NCI-H345 treated with DMSO at 0.1 percent for 48 hours (cell line): ENCODE measurements at regions not wholly inside any gene's neighbourhood (a gene's known extent, or its start where the extent isn't known, plus 50 kb on each side); places are given as distances from the start of the nearest gene placed in this dataset.
A peak's percentile ranks its signal among the peaks of the same experiment; 100 is the strongest.
"Not testable (repeated sequence)": the region's sequence is repeated elsewhere in the genome, so short reads cannot be mapped to it uniquely, and the experiment has no call there.

ENCODE experiments used
- DNase-seq: peaks from one replicate; lab custom pipeline; 2025; ENCODE audit not compliant: unreplicated experiment; lab: John Stamatoyannopoulos, UW

DNA sequence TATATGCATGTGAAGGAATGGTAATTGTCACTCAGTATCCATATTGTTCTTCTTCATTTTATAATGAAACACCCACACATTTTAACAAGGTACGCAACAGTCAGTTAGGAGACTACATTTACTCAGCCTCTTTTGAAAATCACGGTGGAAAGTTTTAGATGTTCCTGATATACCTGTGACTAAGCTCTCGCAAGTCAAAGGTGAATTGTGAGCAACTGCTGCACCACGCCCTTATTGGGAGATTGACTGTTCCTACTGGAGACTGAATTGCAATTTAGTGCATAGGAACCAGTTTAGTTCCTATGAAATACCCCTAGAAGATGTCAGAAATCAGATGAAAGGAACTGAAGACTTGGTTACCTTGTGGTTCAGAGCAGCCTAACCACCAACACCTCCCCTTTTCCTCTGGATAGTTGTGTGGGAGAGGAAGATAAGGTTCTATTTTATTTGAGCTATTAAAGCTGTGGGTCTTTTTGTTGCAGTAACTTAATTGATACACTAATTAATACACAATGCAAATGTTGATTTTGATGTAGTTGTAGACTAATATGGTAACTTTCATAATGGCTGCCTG lies 1280.5 kb upstream of the CDH2 start:
- DNase-seq: no peak

DNA sequence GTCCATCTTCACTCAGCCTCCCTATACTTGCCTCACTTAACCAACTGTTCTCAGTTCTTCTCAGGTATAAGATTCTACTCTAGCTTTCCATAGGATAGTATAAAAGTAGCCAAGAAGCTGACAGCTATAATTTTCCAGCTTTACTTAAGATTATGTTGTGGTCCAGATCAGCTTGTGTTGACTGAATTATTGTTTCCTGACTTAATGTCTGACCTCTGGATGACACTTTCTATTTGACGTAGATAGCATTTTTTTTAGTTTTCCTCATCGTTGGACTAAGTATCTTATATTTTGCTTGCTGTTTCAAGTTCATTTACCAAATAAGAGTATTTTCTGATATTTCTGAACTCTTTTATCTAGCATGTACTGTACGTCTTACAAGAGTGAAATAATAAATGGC lies 1272.5 kb upstream of the CDH2 start:
- no peak for DNase-seq

DNA sequence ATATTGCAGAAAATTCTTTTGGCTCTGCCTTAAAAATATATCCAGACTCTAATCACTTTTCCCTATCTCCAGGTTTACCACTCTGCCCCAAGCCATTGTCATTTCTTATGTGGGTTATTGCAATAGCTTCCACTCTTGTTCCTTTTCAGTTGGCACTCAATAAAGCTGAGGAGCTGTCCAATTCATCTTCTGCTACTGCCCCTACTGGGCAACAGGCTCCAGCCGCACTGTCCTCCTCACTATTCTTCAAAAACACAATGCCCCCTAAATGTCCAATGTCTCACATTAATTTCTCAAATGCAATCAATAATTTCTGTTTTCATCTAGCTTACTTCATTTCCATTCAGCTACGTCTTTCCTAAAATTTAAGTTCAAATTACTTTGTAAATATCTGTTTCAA lies 1262.5 kb upstream of the CDH2 start:
- DNase-seq: no peak

DNA sequence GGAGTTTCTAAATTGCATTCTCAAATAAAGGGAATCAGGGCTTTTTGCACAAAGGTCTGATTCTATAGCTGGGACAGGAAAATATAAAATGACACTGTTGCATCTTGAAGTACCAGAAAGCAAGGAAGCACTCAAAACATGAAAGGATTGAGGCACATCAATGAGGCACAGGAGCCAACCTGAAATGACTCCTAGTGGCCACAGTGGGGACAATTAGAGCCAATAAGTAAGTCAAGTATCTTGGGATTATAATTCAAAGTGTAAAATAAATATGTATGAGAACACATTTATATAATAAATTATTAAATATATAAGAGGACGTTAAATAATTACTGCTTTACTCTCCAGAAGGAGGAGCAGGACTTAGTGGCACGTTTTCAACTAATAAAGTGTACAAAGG lies 1259.5 kb upstream of the CDH2 start:
- no peak for DNase-seq

DNA sequence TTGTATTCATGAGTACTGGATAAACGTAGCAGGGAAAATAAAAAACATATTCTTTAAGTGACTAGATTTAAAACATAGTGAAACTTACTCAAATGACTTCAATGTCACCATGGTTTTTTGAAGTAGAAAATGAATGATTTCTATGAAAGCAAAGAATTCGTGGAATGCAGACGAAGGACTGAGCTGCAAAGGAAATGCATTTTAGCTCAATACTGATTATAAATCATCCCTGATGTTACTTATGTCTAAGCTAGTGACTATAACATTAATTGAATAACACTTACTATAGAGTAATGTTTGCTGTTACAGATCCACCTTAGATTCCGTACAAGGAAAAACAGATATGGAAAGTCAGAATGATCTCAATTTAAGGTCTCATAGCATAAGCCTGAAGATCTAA lies 1257.7 kb upstream of the CDH2 start:
- DNase-seq: no peak

DNA sequence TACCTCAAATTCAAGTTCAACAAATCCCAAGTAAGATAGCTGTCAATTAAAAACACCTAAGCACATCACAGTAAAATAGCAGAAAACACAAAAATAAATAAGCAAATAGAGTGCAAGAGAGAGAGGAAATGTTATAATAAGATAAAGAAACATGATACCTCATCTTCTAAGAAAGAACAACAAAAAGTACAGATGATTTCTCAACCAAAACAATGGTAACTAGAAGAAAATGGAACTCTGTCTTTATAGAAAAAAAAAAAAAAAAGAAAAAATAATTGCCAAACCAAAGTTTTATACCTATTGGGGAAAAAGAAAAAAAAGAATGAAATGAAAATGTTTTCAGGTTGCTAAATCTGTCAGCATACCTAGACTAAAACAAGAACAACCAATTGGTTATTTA lies 1253.5 kb upstream of the CDH2 start:
- DNase-seq: no peak

DNA sequence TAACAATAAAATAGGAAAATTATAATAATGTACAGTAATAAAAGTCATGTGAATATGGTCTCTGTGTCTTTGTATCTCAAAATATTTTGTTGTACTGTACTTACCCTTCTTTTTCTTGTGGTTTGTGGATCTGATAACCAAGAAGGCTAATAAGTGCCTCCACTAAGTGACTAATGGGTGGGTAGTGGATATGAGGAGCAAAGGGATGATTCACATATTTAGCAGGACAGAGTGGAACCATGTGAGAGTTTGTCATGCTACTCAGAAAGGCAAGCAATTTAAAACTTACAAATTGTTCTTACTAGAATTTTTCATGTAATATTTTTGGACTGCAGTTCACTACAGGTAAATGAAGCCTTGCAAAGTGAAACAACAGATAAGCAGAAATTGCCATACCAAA lies 1241.2 kb upstream of the CDH2 start:
- no peak for DNase-seq

DNA sequence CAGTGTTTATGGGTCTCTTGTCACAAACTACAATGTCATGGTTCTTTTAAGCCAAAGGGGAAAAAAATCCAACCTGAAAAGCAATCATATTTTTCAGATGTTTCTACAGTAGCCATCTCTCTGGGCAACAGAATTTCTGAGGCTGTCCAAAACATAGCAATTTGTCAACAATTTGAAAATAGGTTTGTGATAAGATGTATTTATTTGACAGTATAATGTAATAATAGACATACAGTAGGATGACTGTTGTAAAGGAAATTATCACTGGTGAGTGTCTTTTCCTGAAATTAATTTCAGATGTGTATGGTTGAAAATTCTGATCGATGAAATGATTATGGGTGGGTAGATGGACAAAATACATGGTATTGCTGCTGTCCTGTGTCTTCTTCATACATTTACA lies 1230.1 kb upstream of the CDH2 start:
- no peak for DNase-seq

DNA sequence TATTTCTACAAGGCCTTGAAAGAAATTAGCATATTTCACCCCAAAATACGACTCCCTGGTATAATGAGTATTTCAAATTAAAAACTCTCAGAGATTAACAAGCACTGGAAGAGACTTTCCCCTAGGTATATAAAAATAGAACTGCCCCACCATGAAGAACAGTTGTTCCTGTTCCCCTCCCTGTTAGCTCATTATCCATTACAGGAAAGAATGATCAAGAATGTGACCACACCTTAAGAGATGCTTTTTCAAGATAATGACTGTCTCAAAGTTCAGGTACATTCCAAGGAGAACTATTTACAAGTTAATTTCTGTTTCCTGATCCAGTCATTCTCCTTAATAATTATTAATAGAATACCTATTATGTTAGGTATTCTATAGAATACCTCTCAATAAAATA lies 1220.6 kb upstream of the CDH2 start:
- DNase-seq: no peak

DNA sequence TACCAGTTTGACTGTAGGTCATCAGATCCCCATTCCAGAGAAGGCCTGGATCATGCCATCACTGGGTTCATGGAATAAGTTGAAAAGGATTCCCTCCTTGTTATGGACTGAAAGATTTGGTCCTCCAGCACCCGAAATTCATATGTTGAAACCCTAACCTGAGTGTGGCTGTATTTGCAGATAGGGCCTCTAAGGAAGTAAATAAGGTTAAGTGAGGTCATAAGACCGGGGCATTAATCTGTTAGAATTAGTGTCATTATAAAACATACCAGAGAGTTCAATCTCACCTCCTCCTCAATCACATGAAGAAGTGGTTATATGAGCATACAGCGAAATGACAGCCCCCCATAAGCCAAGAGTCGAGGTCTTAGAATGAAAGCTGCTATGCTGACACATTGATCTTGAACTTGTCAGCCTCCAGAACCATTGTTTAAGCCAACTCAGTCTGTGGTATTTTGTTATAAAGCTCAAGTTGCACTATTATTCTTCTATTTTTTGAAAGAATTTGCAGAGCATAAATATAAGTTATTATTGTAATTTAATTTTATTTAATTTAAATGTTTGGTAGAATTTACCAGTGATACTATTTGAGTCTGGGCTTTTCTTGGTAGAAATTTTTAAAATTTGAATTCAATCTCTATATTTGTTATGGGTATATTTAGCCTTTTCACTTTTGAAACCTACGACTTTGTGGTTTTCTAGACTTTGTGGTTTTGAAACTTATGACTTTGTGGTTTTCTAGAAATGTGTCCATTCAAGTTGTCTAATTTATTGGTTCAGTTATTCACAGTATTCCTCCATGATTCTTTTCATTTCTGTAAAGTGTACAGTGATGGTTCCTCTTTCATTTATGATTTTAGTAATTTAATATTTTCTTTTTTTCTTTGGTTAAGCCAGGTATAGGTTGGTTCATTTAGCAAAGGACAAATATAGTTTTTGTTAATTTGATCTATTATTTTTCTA lies 1206.7 kb upstream of the CDH2 start:
- DNase-seq: no peak

DNA sequence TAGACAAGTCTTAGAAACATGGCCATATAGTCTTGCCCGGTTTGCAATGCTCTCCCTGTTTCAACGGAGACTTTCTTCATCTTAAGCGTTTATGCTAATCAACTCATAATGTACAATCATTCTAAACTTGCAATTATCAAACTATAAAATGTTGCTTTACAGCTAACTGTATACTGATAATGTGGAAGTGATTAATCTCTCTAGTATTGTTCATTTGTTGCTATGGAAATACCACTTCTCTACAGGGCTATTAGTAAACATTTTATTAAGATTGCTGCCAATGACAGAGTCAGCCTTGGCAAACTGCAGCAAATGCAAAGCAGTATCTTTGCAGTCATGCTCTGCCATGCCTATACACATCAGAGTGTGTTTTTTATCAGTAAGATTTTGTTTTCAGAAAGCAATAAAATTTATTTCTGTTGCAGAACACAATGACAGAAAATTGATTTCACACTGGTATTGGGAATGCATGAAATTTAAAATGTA lies 1201.8 kb upstream of the CDH2 start:
- no peak for DNase-seq

DNA sequence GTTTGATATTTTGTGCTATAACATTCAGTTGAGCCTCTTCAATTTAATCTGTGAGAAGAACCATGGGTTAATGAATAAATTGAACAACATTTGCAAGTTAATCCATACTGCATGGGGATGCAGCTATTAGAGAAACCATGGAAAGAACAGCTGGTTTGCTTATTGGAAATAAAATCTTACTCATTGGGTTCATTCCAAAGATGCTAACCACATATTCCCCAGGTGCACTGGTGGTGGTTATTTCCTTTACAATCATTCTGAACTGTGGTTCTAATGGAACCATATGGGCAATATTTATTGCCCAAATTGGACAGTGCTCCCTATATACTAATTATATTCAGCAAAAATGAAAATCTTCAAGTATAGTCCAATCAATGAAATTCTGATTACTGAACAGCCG lies 1200.4 kb upstream of the CDH2 start:
- no peak for DNase-seq

DNA sequence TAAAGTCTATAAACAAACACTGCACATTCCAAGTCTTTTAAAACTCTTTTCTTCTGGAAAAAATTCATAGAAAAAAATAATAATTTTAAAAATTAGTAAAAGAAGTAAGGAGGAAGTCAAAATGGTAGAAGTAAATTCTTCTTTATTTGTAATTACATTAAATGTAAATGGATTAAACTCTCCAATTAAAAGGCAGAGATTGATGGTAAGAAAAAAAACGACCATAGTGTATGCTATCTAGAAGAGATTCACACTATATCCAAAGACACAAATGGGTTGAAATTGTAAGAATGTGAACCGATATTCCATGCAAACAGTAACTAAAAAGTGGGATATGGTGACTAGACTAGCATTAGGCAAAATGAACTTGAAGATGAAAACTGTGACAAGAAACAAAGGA lies 1196.1 kb upstream of the CDH2 start:
- DNase-seq: no peak

DNA sequence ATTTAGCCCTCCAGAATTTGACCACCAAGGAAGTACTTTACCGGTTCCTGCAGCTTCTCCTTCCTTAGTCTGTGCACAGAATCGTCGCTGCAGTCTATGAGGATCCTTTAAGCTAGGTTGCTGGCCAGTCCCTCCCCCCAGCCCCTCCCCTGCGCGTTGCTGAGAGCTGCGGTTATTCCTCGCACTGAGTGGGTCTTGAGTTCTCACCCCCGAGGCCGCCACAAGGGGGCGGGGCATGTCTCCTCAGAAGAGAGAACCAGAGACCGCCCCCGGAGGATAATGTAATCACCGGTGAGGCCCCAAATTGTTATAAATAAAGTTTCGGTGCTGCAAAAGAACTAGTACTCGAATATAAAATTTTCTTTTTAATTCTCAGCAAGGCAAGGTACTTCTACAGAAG lies 1184.9 kb upstream of the CDH2 start:
- DNase-seq: no peak

DNA sequence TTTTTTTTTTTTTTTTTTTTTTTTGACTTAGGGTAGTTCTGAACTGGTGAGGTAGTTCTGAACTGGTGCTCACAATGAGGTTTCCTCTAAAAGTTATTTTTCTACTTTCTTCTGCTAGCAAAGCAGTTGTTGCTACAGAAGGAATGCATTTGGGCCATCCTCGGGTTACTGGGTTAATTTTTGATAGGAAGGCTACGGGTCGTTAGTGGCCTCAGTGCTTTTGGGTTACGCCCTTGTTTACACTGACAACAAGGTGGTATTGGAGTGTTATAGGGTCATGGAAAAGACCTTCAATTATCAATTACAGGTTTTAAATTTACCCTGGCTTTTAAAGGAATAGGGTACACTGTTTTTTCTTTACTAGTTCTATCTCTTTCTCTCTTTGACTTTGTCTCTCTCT lies 1183.7 kb upstream of the CDH2 start:
- DNase-seq: not testable (repeated sequence)

DNA sequence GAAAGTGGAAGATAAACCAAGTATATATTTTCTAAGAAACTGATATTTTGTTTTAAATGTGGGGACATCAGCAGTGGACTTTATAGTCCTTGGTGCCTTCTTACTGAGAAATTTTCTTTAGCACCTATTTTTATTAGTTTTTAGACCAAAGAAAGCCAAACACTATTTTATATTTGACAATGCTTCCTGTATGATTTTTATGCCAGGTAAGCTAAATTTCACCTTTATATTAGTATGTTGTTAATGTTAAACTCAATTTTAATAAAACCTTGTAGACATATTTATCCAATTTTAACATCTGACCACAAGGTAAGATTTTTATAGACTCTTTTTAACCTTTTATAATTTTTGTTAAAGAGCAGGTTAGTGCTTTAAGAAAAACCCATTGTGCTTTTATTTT lies 1182.3 kb upstream of the CDH2 start:
- not testable (repeated sequence) for DNase-seq

DNA sequence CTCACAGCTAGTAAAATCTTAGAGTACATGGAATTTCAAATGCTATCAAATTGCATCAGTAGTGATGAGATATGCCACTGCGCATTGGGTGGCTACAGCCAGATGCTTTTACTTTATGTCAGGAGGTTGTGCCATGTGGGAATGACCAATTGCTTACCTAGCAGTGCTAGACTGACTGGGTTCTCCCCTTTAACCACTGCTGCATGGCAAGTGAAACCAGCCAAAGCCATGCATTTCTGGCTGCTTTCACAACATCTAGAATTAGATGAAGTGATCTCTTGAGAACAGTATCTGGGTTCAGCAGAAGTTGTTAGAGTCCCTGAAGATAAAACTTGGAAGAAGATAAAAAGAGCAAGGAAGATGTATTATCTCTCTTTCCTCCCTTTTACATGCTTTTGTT lies 1174.2 kb upstream of the CDH2 start:
- no peak for DNase-seq

DNA sequence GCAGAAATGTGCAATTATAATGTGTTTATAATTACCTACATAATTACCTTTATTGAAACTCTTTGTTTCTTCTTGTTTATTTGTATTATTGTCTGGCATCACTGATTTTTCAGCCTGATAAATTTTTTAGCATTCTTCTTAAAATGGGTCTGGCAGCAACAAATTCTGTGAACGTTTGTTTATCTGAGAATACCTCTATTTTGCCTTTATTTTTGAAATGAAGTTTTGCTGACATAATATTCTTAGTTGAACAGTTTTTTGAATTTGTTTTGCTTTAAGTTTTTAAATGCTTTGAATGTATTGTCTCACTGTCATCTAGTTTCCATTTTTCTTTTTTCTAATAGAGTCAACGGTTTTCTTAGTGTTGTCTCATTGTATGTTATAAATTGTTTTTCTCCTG lies 1152.0 kb upstream of the CDH2 start:
- DNase-seq: no peak

DNA sequence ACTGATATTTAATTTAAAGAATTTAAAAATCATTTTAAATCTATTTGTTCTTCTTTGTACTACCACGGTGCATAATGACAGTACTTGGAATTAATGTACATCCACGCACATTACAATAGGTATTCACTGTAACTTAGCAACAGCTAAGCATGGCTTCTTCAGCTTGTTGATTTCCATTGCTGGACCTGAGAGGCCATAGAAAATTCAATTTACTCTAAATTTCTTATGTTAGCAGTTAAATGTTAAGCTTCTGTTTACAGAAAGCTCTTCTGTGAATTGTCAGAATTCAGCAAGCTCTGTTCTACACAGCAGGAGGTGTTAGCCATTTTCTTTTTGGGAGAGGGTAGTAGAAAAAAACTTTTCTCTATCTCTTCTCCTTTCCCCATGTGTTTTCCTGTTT lies 1149.3 kb upstream of the CDH2 start:
- peak; percentile 89 for DNase-seq

DNA sequence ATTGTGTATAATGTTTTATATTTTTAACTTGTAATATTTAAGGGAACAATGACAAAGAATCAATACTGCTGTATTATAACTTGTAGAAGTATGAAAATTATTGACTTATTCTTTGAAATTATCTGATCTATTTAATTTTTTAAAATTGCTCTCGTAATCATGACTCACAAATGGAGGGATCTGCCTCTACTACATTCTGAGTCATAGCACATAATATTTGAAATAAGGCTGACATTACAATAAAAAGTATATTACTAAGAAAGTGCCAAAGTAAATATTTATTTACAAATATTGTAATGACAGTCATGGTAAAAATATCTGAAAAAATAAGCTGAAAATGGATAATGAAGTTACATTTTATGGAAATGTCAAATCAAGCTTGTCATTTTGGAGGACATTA lies 1144.6 kb upstream of the CDH2 start:
- no peak for DNase-seq

DNA sequence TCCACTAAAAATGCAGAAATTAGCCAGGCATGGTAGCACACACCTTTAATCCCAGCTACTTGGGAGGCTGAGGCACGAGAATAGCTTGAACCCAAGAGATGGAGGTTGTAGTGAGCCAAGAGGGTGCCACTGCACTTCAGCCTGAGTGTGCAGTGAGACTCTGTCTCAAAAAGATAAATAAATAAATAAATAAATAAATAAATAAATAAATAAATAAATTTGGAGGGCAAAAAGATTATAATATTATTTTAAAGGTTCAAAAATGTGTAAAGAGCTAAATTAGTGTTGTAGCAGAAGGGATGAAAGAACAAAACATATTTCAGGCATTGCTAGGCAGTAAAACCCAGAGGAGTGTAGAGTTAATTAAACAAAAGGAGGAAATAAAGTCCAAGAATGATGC lies 1136.4 kb upstream of the CDH2 start:
- no peak for DNase-seq

DNA sequence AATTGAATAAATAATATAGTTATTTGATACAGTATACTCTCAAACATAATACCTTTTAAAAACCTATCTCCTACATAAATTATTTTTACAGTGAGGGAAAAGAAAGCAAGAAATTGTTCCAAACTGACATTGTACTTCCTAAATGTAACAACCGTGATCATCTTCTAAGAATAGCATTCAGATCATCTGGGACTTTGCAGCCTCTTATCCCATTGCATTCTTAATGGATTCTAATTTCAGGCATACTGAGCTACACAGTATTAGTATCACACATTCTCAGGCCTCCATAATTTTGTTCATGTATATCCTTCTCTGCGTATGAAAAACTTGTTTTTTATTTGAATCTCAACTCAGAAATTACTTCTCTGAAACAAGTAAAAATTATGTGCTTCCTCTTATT lies 1134.7 kb upstream of the CDH2 start:
- no peak for DNase-seq

DNA sequence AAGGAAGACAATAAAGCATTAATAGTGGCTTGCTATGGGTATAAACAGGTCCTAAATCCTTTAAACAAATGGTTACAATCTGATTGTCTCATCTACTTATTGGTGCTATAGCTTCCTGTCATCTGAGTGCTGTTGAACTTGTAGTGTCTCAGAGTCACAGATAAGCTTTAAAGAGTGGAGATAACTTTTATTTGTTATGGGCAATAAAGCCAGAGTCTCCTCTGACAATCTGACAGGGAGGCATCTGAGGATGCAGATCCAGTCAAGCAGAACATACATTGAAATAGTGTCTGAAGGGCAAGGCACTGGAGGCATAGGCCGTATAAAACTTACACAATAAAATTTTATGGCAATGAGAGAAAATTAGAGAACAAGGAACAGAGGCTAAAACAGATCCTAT lies 1132.4 kb upstream of the CDH2 start:
- DNase-seq: no peak
